ENCODE measurements at regions not wholly inside any gene's neighbourhood (a gene's known extent, or its start where the extent isn't known, plus 50 kb on each side); places are given as distances from the start of the nearest gene placed in this dataset.

DNA sequence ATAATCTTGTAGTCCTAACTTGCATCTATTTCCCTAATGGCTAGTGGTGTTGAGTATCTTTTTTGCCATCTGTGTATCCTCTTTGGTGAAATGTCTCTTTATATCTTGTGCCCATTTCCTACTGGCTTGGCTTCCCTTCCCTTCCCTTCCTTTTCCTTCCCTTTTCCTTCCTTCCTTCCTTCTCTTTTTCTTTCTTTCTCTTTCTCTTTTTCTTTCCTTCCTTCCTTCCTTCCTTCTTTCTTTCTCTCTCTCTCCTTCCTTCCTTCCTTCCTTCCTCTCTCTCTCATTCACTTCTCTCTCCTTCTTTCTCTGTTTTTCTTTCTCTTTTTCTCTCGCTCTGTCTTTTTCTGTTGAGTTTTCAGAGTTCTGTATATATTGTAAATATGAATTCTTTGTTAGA is 61.5 kb upstream of the SLC4A4 start:
- no peaks in the 10 kb centered on the region for H3K36me3 Mint-ChIP-seq (ENCODE audit: low read depth)
- no peak overlapping the region for H3K27ac Mint-ChIP-seq
- H3K4me3 Mint-ChIP-seq = no peak overlapping the region
- H3K4me1 Mint-ChIP-seq (ENCODE audit: low read depth) = no peaks in the 10 kb centered on the region
- peaks cover 3% of the 10 kb centered on the region for H3K27me3 Mint-ChIP-seq (ENCODE audit: low read depth)
- H3K9me3 Mint-ChIP-seq = no peaks in the 10 kb centered on the region

DNA sequence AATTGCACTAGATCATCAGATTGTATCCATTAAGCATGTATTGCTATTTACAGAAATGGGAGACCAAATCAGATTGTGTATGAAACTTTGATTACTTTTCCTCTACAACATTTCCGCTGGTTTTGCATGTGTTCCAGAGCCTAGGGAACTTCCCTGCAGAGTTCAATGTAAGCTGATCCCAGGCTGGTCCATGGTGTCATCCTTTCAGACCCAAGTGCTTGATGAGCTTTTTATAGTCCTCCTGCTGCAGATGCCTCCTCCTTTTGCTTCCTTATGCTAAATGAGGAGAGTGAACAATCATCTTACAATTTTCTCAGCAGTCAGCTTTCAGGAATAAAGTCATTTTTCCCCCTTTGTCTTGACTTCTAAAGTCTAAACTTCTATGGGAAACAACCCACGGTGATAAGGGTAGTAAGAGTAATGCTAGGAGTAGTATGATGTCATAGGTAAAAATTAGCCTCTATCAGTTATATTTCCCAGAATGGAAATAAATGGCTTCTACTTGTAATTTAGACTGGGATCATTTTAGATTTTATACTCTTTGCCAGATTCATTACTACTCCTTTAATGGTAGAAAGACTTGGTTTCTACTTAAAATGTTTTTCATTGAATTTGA is 55.1 kb upstream of the SLC4A4 start:
- Mint-ChIP-seq H3K4me3 (no peak overlapping the region), H3K36me3 (ENCODE audit: low read depth) (no peaks in the 10 kb centered on the region), H3K9me3 (no peaks in the 10 kb centered on the region), H3K27ac (no peak overlapping the region), H3K4me1 (ENCODE audit: low read depth) (no peaks in the 10 kb centered on the region), H3K27me3 (ENCODE audit: low read depth) (peaks cover 5% of the 10 kb centered on the region)

DNA sequence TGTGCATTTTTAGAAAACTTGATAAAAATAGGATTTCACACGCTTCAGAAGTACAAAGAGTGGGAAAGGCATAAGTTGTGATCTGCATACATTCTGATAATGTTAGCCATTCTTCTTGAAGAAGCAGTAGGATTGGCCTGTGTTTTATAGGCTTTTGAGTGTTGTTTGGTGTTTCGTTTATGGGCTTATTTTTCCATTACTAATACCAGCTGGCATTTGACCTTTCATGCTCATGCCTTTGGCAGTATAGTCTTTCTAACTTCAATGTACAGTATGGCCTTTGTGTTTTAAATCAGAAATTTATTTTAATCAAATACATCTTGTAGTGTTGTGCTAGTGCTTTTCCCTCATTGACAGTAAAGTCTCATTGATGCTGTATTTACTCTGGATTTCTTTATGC is 51.5 kb upstream of the SLC4A4 start:
- H3K27ac Mint-ChIP-seq = no peak overlapping the region
- H3K36me3 Mint-ChIP-seq (ENCODE audit: low read depth) = no peaks in the 10 kb centered on the region
- no peaks in the 10 kb centered on the region for H3K4me1 Mint-ChIP-seq (ENCODE audit: low read depth)
- no peaks in the 10 kb centered on the region for H3K9me3 Mint-ChIP-seq
- peaks cover 5% of the 10 kb centered on the region for H3K27me3 Mint-ChIP-seq (ENCODE audit: low read depth)
- no peak overlapping the region for H3K4me3 Mint-ChIP-seq

DNA sequence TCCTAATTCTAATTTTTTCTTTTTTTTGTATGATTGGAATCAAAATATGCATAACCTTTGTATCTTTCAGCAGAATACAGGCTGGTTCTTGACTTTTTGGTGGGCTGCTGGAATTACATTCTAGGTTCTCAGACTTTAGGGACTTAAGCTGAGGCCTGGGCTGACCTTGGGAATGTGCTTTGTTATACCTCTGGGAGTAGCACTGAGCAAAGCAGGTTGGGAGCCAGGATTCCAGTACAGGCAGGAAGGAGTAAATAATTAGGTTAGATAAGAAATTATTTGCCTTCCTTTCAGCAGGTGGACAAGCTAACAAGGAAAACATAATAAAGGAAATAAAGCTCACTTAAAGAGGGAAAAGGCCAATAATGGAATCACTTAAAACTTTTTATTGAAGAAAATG is 49.9 kb upstream of the SLC4A4 start:
- H3K4me1 Mint-ChIP-seq (ENCODE audit: low read depth) = no peaks in the 10 kb centered on the region
- no peak overlapping the region for H3K4me3 Mint-ChIP-seq
- no peak overlapping the region for H3K27ac Mint-ChIP-seq
- H3K9me3 Mint-ChIP-seq = no peaks in the 10 kb centered on the region
- no peaks in the 10 kb centered on the region for H3K36me3 Mint-ChIP-seq (ENCODE audit: low read depth)
- H3K27me3 Mint-ChIP-seq (ENCODE audit: low read depth) = peaks cover 5% of the 10 kb centered on the region

Measured in T-helper 1 cell treated with Interleukin-12 subunit alpha and Interleukin-12 subunit beta and Interleukin-4 antibody, amounts not matched to agents 30 μg/mL and 1 μg/mL, for 36 hours (primary cell).